ENCODE measurements at regions not wholly inside any gene's neighbourhood (a gene's known extent, or its start where the extent isn't known, plus 50 kb on each side); places are given as distances from the start of the nearest gene placed in this dataset.

DNA sequence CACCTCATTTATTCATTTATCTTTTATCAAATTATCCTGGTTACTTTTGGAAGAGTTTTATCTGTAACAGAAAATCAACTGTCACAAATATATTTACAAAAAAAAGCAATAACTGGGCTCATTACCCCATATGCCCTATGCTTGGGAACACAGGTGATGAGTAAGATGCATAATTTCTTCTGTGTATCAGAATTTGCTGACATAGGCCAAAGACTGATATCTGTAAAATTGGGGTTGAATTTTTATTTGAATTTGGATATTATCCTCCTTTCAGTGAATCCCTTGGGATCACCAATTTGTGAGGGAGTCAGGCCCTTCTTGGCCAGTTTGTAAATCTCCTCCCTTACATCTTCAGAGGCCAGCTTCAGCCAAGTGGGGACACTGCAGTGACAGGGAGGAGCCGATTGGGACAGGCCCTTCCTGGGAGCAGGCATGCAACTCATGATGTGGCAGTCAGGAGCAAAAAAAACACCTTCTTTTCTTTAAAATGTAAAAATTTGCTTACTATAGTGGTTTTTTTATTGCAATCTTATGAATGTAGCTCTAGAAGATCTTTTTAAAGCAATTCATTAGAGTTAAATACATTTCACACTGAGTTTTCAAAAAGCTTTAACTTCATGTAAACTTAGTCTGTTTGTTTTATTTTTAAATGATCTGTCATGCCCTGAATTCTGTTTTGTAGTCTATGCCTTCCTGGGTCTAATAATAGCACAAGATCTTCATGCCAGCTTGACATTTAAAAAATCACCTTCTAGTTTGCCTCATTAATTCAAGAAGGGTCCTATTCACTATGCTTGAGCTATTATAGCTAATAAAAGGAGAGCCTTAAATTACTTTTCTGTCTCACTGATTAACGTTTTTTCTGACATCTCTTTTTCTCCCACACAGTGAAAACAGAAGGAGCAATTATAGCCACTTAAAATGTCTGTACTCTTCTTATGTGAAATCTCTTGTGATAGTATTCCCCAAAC lies 136.6 kb upstream of the SPRY1 start:
- TF ChIP-seq CTCF (conservative IDR thresholded peaks at IDR 0.05; ENCODE audit: low read length), result no peak
- TF ChIP-seq EZH2phosphoT487 (IDR thresholded peaks at IDR 0.05; ENCODE audit: borderline replicate concordance), result no peak

Data from Loucy (cell line).